GM12872 (cell line): ENCODE measurements at regions not wholly inside any gene's neighbourhood (a gene's known extent, or its start where the extent isn't known, plus 50 kb on each side); places are given as distances from the start of the nearest gene placed in this dataset.
A peak's percentile ranks its signal among the peaks of the same experiment; 100 is the strongest.

Experiments
- TF ChIP-seq, protein P1 (sequence below): IDR thresholded peaks from 3 replicates; pipeline ENCODE4 v1.5.1; 2011; ENCODE audit warnings: low read depth, mild to moderate bottlenecking, low read length, moderate library complexity; ENCODE audit not compliant: insufficient read depth

DNA sequence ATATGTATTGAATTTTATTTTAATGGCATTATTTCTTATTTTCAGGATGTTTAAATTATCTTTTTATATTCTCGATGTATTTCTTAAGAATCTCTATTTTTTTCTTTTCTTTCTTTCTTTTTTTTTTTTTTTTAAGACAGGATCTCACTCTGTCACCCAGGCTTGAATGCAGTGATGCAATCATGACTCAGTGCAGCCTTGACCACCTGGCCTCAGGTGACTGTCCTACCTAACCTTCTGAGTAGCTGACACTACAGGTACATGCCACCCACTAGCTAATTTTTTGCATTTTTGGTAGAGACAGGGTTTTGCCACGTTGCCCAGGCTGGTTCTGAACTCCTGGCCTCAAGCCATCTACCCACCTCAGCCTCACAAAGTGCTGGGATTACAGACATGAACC, 143.8 kb upstream of the LAMA2 start:
- TF ChIP-seq, protein P1, sequence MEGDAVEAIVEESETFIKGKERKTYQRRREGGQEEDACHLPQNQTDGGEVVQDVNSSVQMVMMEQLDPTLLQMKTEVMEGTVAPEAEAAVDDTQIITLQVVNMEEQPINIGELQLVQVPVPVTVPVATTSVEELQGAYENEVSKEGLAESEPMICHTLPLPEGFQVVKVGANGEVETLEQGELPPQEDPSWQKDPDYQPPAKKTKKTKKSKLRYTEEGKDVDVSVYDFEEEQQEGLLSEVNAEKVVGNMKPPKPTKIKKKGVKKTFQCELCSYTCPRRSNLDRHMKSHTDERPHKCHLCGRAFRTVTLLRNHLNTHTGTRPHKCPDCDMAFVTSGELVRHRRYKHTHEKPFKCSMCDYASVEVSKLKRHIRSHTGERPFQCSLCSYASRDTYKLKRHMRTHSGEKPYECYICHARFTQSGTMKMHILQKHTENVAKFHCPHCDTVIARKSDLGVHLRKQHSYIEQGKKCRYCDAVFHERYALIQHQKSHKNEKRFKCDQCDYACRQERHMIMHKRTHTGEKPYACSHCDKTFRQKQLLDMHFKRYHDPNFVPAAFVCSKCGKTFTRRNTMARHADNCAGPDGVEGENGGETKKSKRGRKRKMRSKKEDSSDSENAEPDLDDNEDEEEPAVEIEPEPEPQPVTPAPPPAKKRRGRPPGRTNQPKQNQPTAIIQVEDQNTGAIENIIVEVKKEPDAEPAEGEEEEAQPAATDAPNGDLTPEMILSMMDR = no peak

GRCh38 chr6:128738112-128738511, 144.8 kb upstream of the LAMA2 start:
- TF ChIP-seq, protein P1 = no peak

DNA sequence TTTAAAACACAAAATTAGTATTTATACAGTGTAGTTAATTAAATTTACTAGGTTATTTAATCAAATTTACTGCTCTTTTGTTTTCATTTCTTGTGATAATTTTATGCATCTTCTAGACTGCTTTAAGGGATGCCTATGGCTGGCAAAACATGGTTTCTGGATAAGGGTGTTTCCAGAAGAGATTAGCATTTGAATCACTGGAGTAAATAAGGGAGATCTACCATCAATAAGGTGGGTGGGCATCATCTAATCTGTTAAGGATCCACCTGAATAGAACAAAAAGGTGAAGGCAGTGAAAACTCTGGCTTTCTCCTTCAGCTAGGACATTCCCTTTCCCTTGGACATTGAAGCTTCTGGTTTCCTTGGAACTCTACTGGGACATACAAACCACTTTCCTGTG, 146.2 kb upstream of the LAMA2 start:
- TF ChIP-seq, protein P1 = no peak

GRCh38 chr6:128731249-128732165, 151.4 kb upstream of the LAMA2 start:
- TF ChIP-seq, protein P1 = peak; percentile 65; the same call in 2 of the 3 replicates

GRCh38 chr6:128727500-128727899, 155.4 kb upstream of the LAMA2 start:
- TF ChIP-seq, protein P1 = no peak

GRCh38 chr6:128725271-128726233, 157.4 kb upstream of the LAMA2 start:
- TF ChIP-seq, protein P1 = peak; percentile 65

GRCh38 chr6:128724738-128725137, 158.2 kb upstream of the LAMA2 start:
- TF ChIP-seq, protein P1 = no peak
